ENCODE measurements at regions not wholly inside any gene's neighbourhood (a gene's known extent, or its start where the extent isn't known, plus 50 kb on each side); places are given as distances from the start of the nearest gene placed in this dataset.

- no peak for TF ChIP-seq CTCF (conservative IDR thresholded peaks at IDR 0.05)
- no peaks in the 10 kb centered on the region for H3K9me3 Mint-ChIP-seq
- no peaks in the 10 kb centered on the region for H3K27me3 Mint-ChIP-seq
- no peak overlapping the region for H3K27ac Mint-ChIP-seq
- no peak for DNase-seq (ENCODE audit: extremely low spot score, unreplicated experiment)
- no peak overlapping the region for H3K4me3 Mint-ChIP-seq
- H3K36me3 Mint-ChIP-seq = no peaks in the 10 kb centered on the region
- H3K4me1 Mint-ChIP-seq (ENCODE audit: unreplicated experiment) = peaks cover 3% of the 10 kb centered on the region
Observed at GRCh38 chr3:117515309-117515708, 805.7 kb downstream of the TUSC7 start.

- Mint-ChIP-seq H3K9me3 (no peaks in the 10 kb centered on the region), H3K4me1 (ENCODE audit: unreplicated experiment) (peaks cover 2% of the 10 kb centered on the region), H3K27ac (no peak overlapping the region), H3K4me3 (no peak overlapping the region), H3K36me3 (no peaks in the 10 kb centered on the region), H3K27me3 (no peaks in the 10 kb centered on the region)
- no peak for DNase-seq (ENCODE audit: extremely low spot score, unreplicated experiment)
- no peak for TF ChIP-seq CTCF (conservative IDR thresholded peaks at IDR 0.05)
Observed at GRCh38 chr3:117518364-117518763, 808.8 kb downstream of the TUSC7 start.

GRCh38 chr3:117519776-117520175 lies 810.2 kb downstream of the TUSC7 start:
- no peak overlapping the region for H3K4me3 Mint-ChIP-seq
- no peaks in the 10 kb centered on the region for H3K36me3 Mint-ChIP-seq
- no peak for TF ChIP-seq CTCF (conservative IDR thresholded peaks at IDR 0.05)
- H3K9me3 Mint-ChIP-seq = no peaks in the 10 kb centered on the region
- H3K27me3 Mint-ChIP-seq = no peaks in the 10 kb centered on the region
- no peak overlapping the region for H3K27ac Mint-ChIP-seq
- peaks cover 12% of the 10 kb centered on the region for H3K4me1 Mint-ChIP-seq (ENCODE audit: unreplicated experiment)
- no peak for DNase-seq (ENCODE audit: extremely low spot score, unreplicated experiment)

GRCh38 chr3:117520582-117520981 lies 811.0 kb downstream of the TUSC7 start:
- DNase-seq (ENCODE audit: extremely low spot score, unreplicated experiment) = no peak
- TF ChIP-seq CTCF (conservative IDR thresholded peaks at IDR 0.05) = no peak
- no peaks in the 10 kb centered on the region for H3K9me3 Mint-ChIP-seq
- H3K4me3 Mint-ChIP-seq = no peak overlapping the region
- no peak overlapping the region for H3K27ac Mint-ChIP-seq
- no peaks in the 10 kb centered on the region for H3K27me3 Mint-ChIP-seq
- peaks cover 12% of the 10 kb centered on the region for H3K4me1 Mint-ChIP-seq (ENCODE audit: unreplicated experiment)
- H3K36me3 Mint-ChIP-seq = no peaks in the 10 kb centered on the region

GRCh38 chr3:117523418-117523817 lies 813.8 kb downstream of the TUSC7 start:
- DNase-seq (ENCODE audit: extremely low spot score, unreplicated experiment) = no peak
- H3K4me3 Mint-ChIP-seq = no peak overlapping the region
- H3K27me3 Mint-ChIP-seq = no peaks in the 10 kb centered on the region
- H3K27ac Mint-ChIP-seq = no peak overlapping the region
- no peaks in the 10 kb centered on the region for H3K36me3 Mint-ChIP-seq
- H3K9me3 Mint-ChIP-seq = no peaks in the 10 kb centered on the region
- TF ChIP-seq CTCF (conservative IDR thresholded peaks at IDR 0.05) = no peak
- H3K4me1 Mint-ChIP-seq (ENCODE audit: unreplicated experiment) = peaks cover 12% of the 10 kb centered on the region

- no peaks in the 10 kb centered on the region for H3K27me3 Mint-ChIP-seq
Observed at GRCh38 chr3:117524890-117525289, 815.3 kb downstream of the TUSC7 start.

More at GRCh38 chr3:117524890-117525289, 815.3 kb downstream of the TUSC7 start:
- no peak overlapping the region for H3K27ac Mint-ChIP-seq
- H3K4me3 Mint-ChIP-seq = no peak overlapping the region
- no peaks in the 10 kb centered on the region for H3K9me3 Mint-ChIP-seq
- H3K4me1 Mint-ChIP-seq (ENCODE audit: unreplicated experiment) = peaks cover 12% of the 10 kb centered on the region
- no peak for DNase-seq (ENCODE audit: extremely low spot score, unreplicated experiment)
- H3K36me3 Mint-ChIP-seq = no peaks in the 10 kb centered on the region
- TF ChIP-seq CTCF (conservative IDR thresholded peaks at IDR 0.05) = no peak

Data from type B pancreatic cell (in vitro differentiated cells).